ENCODE measurements at regions not wholly inside any gene's neighbourhood (a gene's known extent, or its start where the extent isn't known, plus 50 kb on each side); places are given as distances from the start of the nearest gene placed in this dataset.

DNA sequence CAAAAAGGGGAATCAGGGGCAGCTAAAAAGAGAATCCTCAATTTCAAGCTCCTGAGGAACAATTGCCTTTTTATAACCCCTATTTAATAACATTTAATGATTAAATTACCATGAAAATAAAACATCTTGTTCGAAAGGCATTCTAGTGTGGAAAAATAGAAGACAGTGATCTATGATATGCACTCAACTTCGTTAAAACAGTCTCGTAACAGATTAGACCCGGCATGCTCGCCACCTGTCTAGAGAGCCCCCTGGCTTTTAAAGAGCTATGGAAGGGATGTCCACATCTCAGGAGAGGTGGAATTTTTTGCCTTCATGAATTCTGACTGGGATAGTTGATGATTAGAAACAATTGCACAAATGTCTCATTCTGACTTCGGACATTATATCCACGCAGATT is 153.7 kb upstream of the MDFIC2 start:
- DNase-seq (ENCODE audit: low read depth, low spot score), result no peak
- H3K4me2 ChIP-seq (ENCODE audit: control insufficient read depth, extremely low read depth, insufficient read depth, low read depth, low read length), result no peak overlapping the region
- no peaks in the 10 kb centered on the region for H4K20me1 ChIP-seq (ENCODE audit: control insufficient read depth, extremely low read depth, insufficient read depth, low read length)
- dilution Hi-C loops (cut with MboI; ENCODE audit: extremely low pct_ligation_motif_present, low sequenced_read_pairs), result no loop called here
- no peaks in the 10 kb centered on the region for H3K9me1 ChIP-seq (ENCODE audit: control insufficient read depth, extremely low read depth, insufficient read depth, low read length)
- TF ChIP-seq EZH2 (IDR thresholded peaks at IDR 0.05; ENCODE audit: low read length), result no peak
- TF ChIP-seq, protein P1, sequence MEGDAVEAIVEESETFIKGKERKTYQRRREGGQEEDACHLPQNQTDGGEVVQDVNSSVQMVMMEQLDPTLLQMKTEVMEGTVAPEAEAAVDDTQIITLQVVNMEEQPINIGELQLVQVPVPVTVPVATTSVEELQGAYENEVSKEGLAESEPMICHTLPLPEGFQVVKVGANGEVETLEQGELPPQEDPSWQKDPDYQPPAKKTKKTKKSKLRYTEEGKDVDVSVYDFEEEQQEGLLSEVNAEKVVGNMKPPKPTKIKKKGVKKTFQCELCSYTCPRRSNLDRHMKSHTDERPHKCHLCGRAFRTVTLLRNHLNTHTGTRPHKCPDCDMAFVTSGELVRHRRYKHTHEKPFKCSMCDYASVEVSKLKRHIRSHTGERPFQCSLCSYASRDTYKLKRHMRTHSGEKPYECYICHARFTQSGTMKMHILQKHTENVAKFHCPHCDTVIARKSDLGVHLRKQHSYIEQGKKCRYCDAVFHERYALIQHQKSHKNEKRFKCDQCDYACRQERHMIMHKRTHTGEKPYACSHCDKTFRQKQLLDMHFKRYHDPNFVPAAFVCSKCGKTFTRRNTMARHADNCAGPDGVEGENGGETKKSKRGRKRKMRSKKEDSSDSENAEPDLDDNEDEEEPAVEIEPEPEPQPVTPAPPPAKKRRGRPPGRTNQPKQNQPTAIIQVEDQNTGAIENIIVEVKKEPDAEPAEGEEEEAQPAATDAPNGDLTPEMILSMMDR (optimal IDR thresholded peaks at IDR 0.05 in 1 of 3, IDR thresholded peaks at IDR 0.05 in 1 of 3, conservative IDR thresholded peaks at IDR 0.05 in 1 of 3; ENCODE audit: extremely low read depth in 1 of 3, insufficient read depth in 2 of 3, low read length in 3 of 3), result no peak
- H3K79me2 ChIP-seq (ENCODE audit: control insufficient read depth, insufficient read depth, low read length), result no peaks in the 10 kb centered on the region
- no peaks in the 10 kb centered on the region for H3K27me3 ChIP-seq (ENCODE audit: control insufficient read depth, extremely low read depth, insufficient read depth, low read length)
- H3K9ac ChIP-seq (ENCODE audit: control insufficient read depth, extremely low read depth, insufficient read depth, low read length), result no peak overlapping the region
- no peaks in the 10 kb centered on the region for H3K9me3 ChIP-seq (ENCODE audit: control insufficient read depth, low read depth, low read length)
- no peaks in the 10 kb centered on the region for H3K4me1 ChIP-seq (ENCODE audit: control insufficient read depth, extremely low read depth, insufficient read depth, low read length)
- no peaks in the 10 kb centered on the region for H3K36me3 ChIP-seq (ENCODE audit: control insufficient read depth in 2 of 2, extremely low read depth in 1 of 2, insufficient read depth in 2 of 2, low read length in 2 of 2)
- no peak overlapping the region for H2AFZ ChIP-seq (ENCODE audit: control insufficient read depth, low read length)
- no peak overlapping the region for H3K27ac ChIP-seq (ENCODE audit: control insufficient read depth, insufficient read depth, low read length)
- no peak for FAIRE-seq
- H3K4me3 ChIP-seq (ENCODE audit: control insufficient read depth in 2 of 3, extremely low read depth in 1 of 3, insufficient read depth in 2 of 3, low read depth in 1 of 3, low read length in 3 of 3), result no peak overlapping the region

DNA sequence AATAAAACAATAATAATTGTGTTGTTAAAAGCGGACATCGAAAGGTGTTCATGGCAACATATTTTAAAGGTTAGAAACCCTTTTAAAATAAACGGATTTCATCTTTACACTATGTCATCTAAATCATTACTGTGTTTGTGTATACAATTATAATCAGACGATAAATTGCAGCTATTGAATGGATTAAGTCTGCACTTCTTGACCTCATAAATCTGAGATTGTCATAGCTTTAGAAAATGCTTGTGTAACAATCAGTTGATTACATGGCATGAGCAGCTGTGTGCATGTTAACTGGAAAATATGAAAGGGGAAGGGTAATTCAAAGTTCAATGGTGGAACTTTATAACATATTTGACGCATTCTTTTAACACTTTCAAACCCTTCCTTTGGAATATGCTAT is 152.4 kb upstream of the MDFIC2 start:
- DNase-seq (ENCODE audit: low read depth, low spot score) (no peak), FAIRE-seq (no peak)
- Histone ChIP-seq H3K9me1 (ENCODE audit: control insufficient read depth, extremely low read depth, insufficient read depth, low read length) (no peaks in the 10 kb centered on the region), H3K4me3 (ENCODE audit: control insufficient read depth in 2 of 3, extremely low read depth in 1 of 3, insufficient read depth in 2 of 3, low read depth in 1 of 3, low read length in 3 of 3) (no peak overlapping the region), H3K27ac (ENCODE audit: control insufficient read depth, insufficient read depth, low read length) (no peak overlapping the region), H3K9ac (ENCODE audit: control insufficient read depth, extremely low read depth, insufficient read depth, low read length) (no peak overlapping the region), H3K9me3 (ENCODE audit: control insufficient read depth, low read depth, low read length) (no peaks in the 10 kb centered on the region), H3K27me3 (ENCODE audit: control insufficient read depth, extremely low read depth, insufficient read depth, low read length) (no peaks in the 10 kb centered on the region), H2AFZ (ENCODE audit: control insufficient read depth, low read length) (no peak overlapping the region), H3K36me3 (ENCODE audit: control insufficient read depth in 2 of 2, extremely low read depth in 1 of 2, insufficient read depth in 2 of 2, low read length in 2 of 2) (no peaks in the 10 kb centered on the region), H3K79me2 (ENCODE audit: control insufficient read depth, insufficient read depth, low read length) (no peaks in the 10 kb centered on the region), H3K4me1 (ENCODE audit: control insufficient read depth, extremely low read depth, insufficient read depth, low read length) (no peaks in the 10 kb centered on the region), H4K20me1 (ENCODE audit: control insufficient read depth, extremely low read depth, insufficient read depth, low read length) (no peaks in the 10 kb centered on the region), H3K4me2 (ENCODE audit: control insufficient read depth, extremely low read depth, insufficient read depth, low read depth, low read length) (no peak overlapping the region)
- dilution Hi-C loops (cut with MboI; ENCODE audit: extremely low pct_ligation_motif_present, low sequenced_read_pairs), result no loop called here
- TF ChIP-seq EZH2 (IDR thresholded peaks at IDR 0.05; ENCODE audit: low read length), result no peak
- TF ChIP-seq, protein P1 (optimal IDR thresholded peaks at IDR 0.05 in 1 of 3, IDR thresholded peaks at IDR 0.05 in 1 of 3, conservative IDR thresholded peaks at IDR 0.05 in 1 of 3; ENCODE audit: extremely low read depth in 1 of 3, insufficient read depth in 2 of 3, low read length in 3 of 3), result no peak
